ENCODE measurements at regions not wholly inside any gene's neighbourhood (a gene's known extent, or its start where the extent isn't known, plus 50 kb on each side); places are given as distances from the start of the nearest gene placed in this dataset.

GRCh38 chr5:84536797-84537196 is 152.1 kb upstream of the EDIL3 start:
- H3K4me3 ChIP-seq = no peak overlapping the region
- H3K4me1 ChIP-seq = no peaks in the 10 kb centered on the region
- H3K9me3 ChIP-seq = no peaks in the 10 kb centered on the region
- TF ChIP-seq, protein P1, sequence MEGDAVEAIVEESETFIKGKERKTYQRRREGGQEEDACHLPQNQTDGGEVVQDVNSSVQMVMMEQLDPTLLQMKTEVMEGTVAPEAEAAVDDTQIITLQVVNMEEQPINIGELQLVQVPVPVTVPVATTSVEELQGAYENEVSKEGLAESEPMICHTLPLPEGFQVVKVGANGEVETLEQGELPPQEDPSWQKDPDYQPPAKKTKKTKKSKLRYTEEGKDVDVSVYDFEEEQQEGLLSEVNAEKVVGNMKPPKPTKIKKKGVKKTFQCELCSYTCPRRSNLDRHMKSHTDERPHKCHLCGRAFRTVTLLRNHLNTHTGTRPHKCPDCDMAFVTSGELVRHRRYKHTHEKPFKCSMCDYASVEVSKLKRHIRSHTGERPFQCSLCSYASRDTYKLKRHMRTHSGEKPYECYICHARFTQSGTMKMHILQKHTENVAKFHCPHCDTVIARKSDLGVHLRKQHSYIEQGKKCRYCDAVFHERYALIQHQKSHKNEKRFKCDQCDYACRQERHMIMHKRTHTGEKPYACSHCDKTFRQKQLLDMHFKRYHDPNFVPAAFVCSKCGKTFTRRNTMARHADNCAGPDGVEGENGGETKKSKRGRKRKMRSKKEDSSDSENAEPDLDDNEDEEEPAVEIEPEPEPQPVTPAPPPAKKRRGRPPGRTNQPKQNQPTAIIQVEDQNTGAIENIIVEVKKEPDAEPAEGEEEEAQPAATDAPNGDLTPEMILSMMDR (IDR thresholded peaks at IDR 0.05) = no peak
- TF ChIP-seq POLR2AphosphoS5 (IDR thresholded peaks at IDR 0.05; ENCODE audit: insufficient read depth in 1 of 2, low read depth in 1 of 2) = no peak
- TF ChIP-seq POLR2A (IDR thresholded peaks at IDR 0.05) = no peak
- no peak for DNase-seq (ENCODE audit: extremely low spot score in 2 of 2)
- no peak overlapping the region for H3K27ac ChIP-seq
- no peaks in the 10 kb centered on the region for H3K27me3 ChIP-seq
- intact Hi-C loops (cut with DNase I) = no loop called here
- no peaks in the 10 kb centered on the region for H3K36me3 ChIP-seq

GRCh38 chr5:84535281-84535680 is 150.6 kb upstream of the EDIL3 start:
- Histone ChIP-seq H3K4me1 (no peaks in the 10 kb centered on the region), H3K9me3 (no peaks in the 10 kb centered on the region), H3K27me3 (no peaks in the 10 kb centered on the region), H3K36me3 (no peaks in the 10 kb centered on the region), H3K27ac (no peak overlapping the region), H3K4me3 (no peak overlapping the region)
- TF ChIP-seq POLR2AphosphoS5 (IDR thresholded peaks at IDR 0.05; ENCODE audit: insufficient read depth in 1 of 2, low read depth in 1 of 2) (no peak), POLR2A (IDR thresholded peaks at IDR 0.05) (no peak)
- TF ChIP-seq, protein P1 (IDR thresholded peaks at IDR 0.05) = no peak
- intact Hi-C loops (cut with DNase I) = no loop called here
- DNase-seq (ENCODE audit: extremely low spot score in 2 of 2) = no peak

DNA sequence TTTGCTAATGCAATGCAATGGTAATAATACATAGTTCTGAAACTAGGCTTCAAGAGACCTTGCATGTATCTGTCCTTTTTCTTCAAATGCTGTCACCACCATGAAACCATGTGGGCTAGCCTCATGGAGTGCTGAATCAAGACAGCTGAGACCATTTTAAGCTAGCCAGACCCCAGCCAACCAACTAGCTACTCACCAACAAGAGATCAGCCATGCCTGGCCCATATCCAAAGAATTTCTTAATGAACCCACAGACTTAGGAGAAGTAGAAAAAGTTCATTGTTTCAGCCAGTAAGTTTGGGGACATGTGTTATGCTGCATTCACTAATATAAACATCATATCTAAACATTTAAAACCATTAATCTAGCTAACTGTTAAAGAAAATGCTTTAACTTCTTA is 139.8 kb upstream of the EDIL3 start:
- no peak overlapping the region for H3K27ac ChIP-seq
- no peak for TF ChIP-seq POLR2A (IDR thresholded peaks at IDR 0.05)
- TF ChIP-seq, protein P1 (IDR thresholded peaks at IDR 0.05) = no peak
- TF ChIP-seq POLR2AphosphoS5 (IDR thresholded peaks at IDR 0.05; ENCODE audit: insufficient read depth in 1 of 2, low read depth in 1 of 2) = no peak
- no peaks in the 10 kb centered on the region for H3K4me1 ChIP-seq
- no peaks in the 10 kb centered on the region for H3K27me3 ChIP-seq
- intact Hi-C loops (cut with DNase I) = no loop called here
- H3K4me3 ChIP-seq = no peak overlapping the region
- no peaks in the 10 kb centered on the region for H3K36me3 ChIP-seq
- H3K9me3 ChIP-seq = no peaks in the 10 kb centered on the region
- DNase-seq (ENCODE audit: extremely low spot score in 2 of 2) = no peak

- no peaks in the 10 kb centered on the region for H3K9me3 ChIP-seq
- TF ChIP-seq POLR2AphosphoS5 (IDR thresholded peaks at IDR 0.05; ENCODE audit: insufficient read depth in 1 of 2, low read depth in 1 of 2) (no peak), POLR2A (IDR thresholded peaks at IDR 0.05) (no peak)
- TF ChIP-seq, protein P1 (IDR thresholded peaks at IDR 0.05) = no peak
Measured at GRCh38 chr5:84518862-84519261, 134.2 kb upstream of the EDIL3 start.

DNA sequence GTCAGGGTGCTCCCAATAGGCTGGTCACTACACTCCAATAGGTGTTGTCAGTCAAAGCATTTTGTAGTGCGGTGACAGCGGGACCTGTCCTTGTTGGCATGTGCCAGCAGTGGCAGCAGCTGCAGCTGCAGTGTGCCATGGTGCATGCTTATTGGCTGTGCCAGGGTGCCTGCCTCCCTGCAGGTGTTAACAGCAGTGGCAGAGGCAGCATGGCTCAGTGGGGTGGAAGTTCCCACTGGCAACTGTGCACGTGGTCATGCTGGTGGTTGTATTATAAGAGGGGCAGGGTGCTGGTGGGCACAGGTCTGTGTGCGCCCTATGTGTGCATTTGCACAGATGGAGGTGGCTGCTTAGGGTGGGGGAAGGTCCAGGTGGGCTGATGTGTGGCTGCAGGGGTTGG is 133.7 kb upstream of the EDIL3 start:
- TF ChIP-seq, protein P1 (IDR thresholded peaks at IDR 0.05) = no peak
- no peak for TF ChIP-seq POLR2A (IDR thresholded peaks at IDR 0.05)
- TF ChIP-seq POLR2AphosphoS5 (IDR thresholded peaks at IDR 0.05; ENCODE audit: insufficient read depth in 1 of 2, low read depth in 1 of 2) = no peak
- H3K27ac ChIP-seq = no peak overlapping the region
- H3K4me1 ChIP-seq = no peaks in the 10 kb centered on the region
- H3K9me3 ChIP-seq = no peaks in the 10 kb centered on the region
- no peaks in the 10 kb centered on the region for H3K36me3 ChIP-seq
- intact Hi-C loops (cut with DNase I) = no loop called here
- no peak overlapping the region for H3K4me3 ChIP-seq
- no peak for DNase-seq (ENCODE audit: extremely low spot score in 2 of 2)
- no peaks in the 10 kb centered on the region for H3K27me3 ChIP-seq

More at GRCh38 chr5:84518862-84519261, 134.2 kb upstream of the EDIL3 start:
- H3K27ac ChIP-seq = no peak overlapping the region
- no peaks in the 10 kb centered on the region for H3K4me1 ChIP-seq
- H3K36me3 ChIP-seq = no peaks in the 10 kb centered on the region
- H3K4me3 ChIP-seq = no peak overlapping the region
- intact Hi-C loops (cut with DNase I) = no loop called here
- DNase-seq (ENCODE audit: extremely low spot score in 2 of 2) = no peak
- no peaks in the 10 kb centered on the region for H3K27me3 ChIP-seq
